Stimulated activated CD4-positive, alpha-beta T cell treated with anti-CD3 and anti-CD28 coated beads, Interleukin-1b, Interleukin-23, amount 100 ng/mL, for 48 hours (primary cell): ENCODE measurements at regions not wholly inside any gene's neighbourhood (a gene's known extent, or its start where the extent isn't known, plus 50 kb on each side); places are given as distances from the start of the nearest gene placed in this dataset.

ENCODE experiments used
- DNase-seq: peaks from one replicate; pipeline ENCODE4 v3.0.0-alpha.2; 2020

DNA sequence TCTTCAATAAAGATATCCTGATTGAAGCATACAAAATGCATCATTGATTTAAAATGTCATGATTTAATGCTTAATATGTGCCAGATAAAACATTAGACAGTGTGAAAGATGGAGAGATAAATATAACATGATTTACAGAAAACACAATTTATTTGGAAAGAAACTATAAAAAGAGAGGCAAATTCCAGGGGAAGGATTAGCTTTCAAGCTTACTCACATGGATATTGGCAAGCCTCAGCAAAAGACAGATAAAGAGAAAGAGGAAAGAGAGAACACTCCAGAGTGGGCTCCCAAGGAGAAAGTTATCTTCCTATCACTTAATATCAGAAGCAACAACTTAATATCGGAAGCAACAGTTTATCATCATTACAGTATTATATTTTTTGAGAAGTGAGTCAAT, 1036.5 kb downstream of the SQOR start:
- DNase-seq: no peak

DNA sequence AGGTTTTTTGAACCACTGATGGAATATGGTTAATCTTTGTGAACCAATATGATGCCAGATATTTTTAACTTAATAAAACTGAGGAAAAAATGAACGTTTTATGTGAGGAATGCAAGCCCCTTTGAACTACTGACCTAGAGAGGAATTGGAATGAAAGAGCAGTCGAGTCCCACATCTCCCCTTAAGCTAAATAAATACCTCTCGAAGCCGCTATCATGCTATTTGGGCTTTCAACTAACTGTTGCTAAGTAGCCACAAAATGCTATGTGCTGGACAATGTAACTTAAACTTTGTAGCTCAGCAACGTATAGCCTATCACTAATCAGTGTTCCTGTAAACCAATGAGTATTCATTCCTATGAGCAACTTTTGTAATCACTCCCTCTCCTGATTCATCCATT, 1037.2 kb downstream of the SQOR start:
- DNase-seq: no peak

DNA sequence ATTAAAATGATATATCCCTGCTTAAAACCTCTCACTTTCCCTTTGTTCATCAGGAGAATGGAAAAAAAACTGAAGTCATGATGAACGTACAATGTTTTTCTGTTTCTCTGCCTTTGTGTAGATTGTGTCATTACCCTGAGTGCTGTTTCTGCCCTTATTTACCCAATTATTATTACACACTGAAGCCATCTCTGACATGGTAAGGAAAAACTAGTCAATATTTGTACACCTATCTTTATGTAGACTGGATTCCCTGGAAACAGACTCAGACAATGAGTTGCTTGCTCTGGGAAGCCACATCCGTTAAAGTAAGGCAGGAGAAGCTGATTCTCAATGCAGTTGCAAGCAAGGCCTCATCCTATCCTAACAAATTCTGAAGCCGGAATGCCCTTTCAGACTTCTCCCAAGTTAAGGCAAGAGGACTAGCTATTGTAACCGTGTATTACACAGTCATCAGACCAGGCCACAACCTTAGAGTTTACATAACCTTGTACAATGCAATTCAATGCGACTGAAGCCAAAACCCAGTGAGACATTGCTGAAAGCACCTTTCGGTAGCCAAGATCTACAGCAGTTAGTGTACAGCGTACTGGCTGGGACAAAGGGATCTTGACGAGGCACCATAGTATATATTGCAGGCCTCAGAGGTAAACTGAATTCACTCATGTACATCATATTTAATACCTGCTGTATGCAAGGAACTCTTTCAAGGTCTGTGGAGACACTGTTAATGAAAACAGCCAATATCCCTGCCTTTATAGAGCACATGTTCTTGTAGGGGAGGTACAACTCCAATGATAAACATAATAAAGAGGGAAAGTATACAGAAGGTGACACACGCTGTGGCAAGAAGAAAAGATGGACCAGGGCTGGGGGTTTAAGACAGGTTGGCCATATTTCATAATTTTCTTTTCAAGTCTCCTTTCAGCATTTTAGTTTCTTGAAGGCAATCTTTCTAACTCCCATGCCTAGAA, 1040.8 kb upstream of the SEMA6D start:
- DNase-seq: no peak

DNA sequence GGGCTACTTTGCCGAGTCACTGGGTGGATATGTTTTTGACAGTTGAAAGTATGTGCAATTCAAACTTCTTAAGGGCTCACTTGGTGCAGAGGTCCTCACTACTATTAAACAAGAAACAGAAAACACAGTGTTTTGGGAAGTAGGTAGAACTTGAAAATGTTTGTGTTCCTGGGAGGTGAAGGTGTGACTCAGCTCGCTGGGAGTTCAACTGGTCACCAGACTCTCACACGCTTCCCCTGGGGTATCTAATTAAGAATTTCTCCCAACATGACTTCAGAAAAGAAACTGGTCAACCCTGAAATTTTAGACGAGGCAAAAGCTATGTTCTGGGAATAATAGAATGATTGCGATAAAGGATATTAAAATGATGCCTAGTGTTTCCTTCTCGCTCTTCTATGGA, 1039.8 kb upstream of the SEMA6D start:
- DNase-seq: no peak

DNA sequence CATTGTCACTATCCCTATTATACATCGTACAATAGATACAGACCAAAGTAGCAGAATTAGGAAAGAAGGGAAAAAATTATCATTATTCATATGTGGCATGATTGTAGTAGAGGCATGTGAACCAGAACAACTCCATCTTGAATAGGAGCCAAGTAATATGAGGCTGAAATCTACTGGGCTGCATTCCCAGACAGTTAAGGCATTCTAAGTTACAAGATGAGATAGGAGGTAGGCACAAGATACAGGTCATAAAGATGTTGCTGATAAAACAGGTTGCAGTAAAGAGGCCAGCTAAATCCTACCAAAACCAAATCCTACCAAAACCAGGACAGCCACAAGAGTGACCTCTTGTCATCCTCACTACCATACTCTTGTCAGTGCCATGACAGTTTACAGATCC, 1035.4 kb upstream of the SEMA6D start:
- no peak for DNase-seq

DNA sequence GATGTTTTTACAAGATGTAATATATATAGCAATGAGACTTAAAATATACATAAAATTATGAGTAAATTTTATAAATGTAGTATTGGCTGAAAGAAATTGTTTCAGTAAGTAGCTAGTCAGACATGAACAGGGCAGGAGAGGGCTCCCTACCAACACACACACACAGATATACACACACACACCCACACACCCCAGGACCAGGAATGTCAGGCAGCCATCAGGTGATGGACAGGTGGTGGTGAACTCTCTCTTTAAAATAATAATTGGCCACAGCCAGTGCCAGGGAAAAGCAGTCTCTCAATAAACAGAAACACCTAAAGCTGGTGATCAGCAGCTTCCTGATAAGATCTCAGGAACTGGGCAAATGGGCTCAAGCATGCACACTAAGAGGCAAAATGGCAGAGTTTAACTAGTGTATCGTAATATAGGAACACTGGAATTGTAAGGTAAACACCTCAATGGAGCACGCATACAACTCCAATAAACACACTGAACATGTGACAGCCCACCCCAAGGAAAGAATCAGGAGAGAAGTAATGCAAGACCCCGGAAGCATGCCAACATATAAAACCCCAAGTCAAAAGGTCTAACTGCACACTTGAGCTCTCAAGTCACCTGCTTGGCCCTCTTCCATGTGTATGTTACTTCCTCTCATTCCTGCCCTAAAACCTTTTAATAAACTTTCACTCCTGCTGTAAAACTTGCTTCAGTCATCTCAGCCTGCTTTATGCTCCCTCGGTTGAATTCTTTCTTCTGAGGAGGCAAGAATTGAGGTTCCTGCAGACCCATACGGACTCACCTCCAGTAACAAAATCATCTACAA, 1034.1 kb upstream of the SEMA6D start:
- DNase-seq: no peak

DNA sequence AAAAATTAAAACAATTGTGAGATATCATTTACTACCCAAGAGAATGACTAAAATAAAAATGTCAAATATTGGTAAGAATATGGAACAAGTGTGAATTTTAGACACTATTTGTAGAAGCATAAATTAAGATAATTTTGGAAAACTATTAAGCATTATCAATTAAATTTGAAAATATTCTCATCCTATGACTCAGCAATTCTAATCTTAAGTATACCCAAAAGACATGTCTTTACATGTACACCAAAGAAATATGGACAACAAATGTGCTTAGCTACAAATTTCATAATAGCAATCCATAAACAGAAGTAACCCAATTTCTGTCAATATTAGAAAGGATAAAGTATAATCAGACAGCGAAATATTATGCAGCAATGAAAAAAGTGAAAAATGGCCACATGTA, 1032.2 kb upstream of the SEMA6D start:
- DNase-seq: no peak

DNA sequence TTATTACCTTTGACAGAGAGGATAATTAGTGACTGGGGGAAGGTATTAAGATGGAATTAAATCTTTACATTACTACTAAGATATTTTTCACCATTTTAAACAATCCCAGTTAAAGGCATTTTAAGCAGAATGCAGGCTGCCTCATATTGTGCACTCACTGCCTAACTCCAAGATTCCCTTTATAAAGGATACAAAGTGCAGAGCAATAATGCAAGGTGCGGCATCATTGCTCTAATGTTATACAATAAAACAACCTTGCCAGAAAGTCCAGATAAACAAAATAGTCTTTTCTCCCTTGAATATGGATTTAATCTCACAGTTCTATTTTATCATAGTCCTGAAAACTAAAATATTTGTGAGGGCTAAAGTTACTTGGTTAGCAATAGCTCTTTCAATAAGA, 1031.6 kb upstream of the SEMA6D start:
- no peak for DNase-seq

DNA sequence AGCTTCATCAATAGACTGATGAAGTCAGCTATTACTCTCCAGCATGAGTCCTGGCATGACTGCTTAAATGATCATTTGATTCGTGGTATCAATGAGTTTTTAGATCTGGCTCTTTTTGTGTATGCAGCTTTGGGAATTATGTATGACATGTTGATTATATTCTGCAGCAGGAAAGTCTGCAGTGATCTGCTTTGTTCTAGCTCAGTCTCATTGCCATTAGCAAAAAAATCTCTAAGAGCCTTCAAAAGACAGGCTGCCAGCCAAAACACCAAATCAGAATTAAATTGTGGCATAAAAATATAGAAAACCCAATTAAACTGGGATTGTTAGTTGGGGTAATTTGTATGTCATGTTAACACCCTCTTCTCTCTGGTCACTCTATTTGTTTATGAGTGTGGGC, 1021.0 kb upstream of the SEMA6D start:
- DNase-seq: no peak

DNA sequence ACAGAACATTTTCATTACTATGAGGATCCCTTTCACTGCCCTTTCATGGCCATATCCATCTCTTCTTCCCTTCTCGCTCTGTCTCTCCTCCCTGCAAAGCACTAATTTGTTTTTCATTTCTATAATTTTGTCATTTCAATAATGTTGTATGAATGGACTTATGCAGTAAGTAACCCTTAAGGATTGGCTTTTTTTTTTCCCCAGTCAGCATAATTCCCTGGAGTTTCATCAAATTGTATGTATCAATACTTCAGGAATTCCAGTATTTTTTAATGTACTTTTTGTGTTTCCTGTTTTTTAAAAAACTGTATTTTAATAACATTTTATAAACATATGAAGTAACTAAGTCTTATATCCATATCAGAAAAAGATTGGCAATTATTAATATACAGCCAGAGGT, 1016.0 kb upstream of the SEMA6D start:
- no peak for DNase-seq

DNA sequence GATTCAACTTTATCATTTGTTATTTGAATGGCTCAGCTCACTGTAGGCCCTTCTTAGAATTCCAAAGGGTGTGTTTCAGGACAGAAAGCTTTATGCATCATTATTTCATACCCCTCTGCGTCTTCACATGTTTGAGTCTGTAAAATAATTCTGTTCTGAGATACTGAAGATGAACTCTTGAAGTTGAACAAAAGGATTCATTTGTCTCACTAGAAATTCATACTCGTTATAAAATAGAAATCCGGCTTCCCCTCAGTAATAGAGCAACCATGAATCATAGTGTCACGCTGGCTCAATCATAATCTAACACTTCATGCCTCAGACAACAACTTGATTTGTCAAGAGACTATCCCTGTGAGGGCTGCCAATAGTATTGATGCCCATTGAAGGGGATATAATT, 1015.4 kb upstream of the SEMA6D start:
- DNase-seq: no peak

DNA sequence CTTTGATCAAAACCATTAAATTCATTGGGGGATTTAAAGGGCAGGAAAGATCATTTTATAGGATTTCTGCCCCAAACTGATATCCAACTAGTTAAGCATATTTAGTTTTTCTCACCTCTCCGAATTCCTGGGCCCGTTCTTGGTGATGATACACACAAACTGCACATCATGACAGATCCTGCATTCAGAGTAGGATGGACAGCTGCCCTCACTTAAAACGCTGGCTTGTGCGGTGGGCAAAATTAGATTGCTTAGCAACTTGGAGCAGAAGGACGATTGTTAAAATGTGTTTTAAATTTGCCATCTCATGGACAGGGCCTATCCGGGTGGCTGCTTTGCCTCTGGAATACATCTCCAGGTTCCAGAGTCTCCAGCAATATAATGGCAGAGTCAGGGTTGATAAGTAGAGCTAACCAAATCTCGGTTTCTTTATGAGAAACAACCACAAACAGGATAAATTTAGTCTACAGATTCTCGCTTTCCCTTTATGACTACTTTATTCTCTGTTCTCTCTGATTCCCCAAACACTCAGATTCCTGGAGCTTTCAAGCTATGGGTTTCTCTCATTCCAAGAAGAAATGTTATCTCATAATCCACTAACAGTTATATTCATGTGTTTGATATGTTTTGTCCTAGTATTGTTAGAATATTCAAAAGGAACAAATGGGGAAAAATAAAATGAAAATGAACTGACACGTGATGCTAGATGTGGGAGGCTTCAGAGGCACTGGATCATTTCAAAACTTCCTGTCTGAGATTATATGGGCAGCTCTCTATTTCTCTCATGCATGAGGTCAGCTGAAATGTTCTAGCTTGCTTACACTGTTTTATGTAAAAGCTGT, 1014.1 kb upstream of the SEMA6D start:
- DNase-seq: no peak

DNA sequence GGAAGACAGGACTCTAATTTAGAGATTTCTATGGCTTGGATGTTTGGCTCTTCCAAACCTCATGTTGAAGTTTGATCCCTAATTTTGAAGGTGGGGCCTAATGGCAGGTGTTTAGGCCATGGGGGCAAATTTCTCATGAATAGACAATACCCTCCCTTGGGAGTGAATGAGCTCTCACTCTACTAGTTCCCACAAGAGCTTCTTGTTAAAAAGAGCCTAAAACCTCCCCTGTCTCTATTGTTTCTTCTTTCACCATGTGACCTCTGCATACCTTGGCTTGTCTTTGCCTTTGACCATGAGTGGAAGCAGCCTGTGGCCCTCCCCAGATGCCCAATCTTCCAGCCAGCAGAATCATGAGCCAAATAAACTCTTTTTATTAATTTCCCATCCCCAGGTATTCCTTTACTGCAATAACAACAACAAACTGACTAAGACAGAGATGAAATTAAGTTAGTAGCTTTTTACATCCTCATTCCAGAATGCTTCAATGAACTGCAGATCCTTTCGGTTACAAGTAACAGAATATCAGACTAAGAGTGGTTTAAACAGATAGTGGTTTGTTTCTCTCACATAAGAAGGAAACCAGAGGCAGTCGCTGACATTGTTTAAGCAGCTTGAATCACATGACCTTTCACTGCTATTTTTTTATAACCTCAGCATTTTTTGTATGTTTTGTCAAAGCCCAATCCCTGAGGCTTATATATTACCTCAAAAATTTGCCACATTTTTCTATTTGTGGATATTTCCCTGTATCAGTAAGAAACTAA, 1013.3 kb upstream of the SEMA6D start:
- no peak for DNase-seq

DNA sequence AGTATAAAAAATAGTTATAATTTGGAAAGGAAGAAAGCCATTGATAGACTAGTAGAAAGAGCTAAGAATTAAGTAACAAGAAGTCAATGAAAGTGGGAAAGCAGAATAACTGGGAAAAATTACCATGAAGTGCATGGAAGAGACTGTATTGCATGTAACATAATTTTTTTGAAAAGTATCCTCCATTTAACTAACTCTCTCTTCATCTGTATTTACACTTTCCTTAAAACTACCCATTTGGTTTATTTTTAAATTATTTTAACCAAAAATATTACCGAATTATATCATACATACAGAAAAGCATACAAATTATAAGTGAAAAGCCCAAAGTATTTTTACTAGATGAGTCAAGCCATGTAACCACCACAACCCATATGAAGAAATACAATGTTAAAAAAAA, 1009.9 kb upstream of the SEMA6D start:
- no peak for DNase-seq

DNA sequence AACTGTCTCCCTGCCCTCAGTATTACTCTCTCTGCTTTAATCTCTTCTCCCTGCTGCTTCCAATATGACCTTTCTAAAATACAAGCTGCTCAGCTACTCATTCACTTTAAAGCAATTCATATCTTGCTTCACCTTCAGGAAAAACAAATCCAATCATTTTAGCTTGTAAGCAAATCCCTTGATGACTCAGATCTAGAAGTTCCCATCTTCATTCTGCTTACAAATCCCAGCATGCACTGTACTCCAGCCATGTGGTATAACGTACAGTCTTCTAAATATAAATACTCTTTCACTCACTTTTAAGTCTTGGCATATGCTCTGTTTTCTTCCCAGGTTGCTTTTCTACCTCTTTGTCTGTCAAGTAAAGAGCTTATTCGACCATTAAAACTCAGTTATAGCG, 1009.1 kb upstream of the SEMA6D start:
- DNase-seq: no peak

DNA sequence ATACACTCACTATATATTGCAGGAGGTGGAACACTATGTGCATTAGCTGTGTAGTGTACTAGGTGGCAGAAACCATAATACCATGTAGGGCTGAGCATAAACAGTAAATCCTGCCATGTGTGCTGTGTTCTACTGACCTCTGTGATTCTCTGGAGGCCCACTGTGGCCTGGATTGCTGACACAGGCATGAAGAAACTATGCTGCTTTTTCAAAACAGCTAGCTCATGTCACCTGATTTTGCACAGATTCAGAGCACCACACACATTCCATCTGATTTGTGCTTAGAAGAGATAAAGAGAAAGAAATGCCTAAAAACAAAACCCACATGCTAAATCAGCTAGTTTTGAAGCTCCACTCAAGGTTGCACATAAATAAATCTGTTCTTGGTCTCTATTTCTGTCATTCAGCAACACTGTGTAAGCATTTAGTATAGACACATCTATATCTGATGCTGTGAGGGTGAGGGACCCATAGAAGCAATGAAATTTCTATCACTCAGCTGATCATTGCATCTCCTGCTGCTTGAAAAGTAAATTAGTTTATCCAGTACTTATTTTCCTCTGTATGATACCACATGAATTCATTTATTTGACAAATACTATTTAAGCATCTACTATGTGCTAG, 1007.7 kb upstream of the SEMA6D start:
- no peak for DNase-seq

DNA sequence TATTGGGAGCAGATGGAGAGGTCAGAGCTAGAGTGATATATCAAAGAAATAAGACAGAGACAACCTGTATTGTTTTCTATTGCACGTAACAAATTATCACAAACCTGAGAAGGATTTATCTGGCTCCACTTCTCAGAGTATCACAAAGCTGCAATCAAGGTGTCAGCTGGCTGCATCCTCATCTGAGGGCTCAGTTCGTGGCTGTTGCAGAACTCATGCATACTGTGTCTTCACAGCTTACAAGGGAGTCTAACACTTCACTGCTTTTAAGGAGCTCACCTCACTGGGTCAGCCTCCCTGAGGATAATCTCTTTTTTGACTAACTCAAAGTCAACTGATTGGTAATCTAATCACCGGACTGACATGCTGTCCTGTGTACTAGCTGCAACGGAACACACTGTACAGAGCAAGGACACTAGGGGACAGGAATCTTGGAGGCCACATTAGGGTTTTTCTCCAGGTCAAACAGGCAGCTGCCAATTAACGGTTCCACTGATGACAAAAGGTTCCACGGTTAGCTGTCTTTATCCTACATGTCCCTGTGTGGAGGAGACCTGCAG, 1006.8 kb upstream of the SEMA6D start:
- DNase-seq: no peak

DNA sequence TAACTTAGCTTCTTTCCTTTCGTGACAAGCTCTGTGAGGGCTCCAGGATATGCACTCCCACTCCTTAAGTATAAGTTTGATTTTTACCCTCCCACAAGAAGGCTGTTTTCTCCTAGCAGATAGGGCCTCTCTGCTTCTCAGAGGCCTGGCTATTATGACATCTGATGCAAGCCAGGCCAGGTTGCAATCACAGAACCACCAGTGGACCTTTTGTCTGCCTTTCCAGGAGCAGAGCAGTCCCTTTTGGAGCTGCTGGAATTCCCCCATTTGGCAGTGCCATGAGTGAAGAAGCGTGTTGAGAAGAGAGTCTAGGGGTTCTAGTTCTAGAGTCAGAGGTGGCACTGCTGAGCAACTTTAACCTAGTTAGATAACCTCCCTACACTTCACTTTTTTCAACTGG, 1004.3 kb upstream of the SEMA6D start:
- no peak for DNase-seq

DNA sequence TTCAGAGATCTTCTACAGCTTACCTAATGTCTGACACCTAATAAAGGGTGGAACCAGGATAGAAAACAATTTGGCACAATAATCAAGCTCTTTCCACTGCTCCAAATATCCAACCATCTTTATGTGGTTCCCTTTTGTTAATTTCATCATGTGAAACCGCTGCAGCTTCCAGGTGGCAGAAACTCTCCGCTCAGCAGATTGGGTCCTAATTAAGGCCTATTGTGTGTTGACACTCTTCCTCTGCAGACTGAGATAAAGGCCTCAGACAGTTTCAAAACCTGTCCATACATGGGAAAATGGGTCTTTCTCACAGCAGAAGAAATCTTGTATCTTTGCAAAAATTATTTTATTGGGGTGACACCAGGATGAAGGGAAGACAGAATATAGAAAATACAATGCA, 1002.4 kb upstream of the SEMA6D start:
- DNase-seq: no peak

DNA sequence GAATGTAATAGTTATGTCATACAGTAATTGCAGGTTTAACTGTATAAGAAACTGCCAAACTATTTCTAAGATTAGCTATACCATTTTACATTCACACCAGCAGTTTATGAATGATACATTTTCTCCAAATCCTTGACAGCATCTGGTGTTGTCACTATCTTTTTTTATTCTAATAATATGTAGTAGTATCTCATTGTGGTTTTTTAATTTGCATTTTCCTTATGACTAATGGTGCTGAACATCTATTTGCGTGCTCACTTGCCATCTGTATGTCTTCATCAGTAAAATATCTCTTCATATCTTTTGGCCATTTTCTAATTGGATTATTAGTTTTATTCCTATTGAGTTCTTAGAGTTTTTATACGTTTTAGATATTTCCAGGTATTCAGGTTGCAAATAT, 994.0 kb upstream of the SEMA6D start:
- DNase-seq: no peak

DNA sequence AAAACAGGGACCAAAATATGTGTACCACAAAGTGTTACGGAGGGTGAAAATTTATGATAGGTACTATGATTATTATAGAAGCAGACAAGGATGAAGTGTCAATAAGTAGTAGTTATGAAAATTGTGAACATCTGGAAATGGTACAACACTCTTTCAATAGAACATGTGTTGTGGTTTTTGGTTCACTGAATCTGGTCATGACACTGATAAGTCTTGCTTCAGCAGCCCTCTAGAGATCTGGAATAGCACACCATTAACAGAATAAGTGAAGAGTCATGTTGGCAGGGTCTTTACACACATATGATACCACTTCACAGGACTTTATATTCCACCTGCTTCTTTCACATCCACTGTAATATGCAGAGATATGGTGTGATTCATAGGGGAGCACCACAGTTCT, 985.2 kb upstream of the SEMA6D start:
- no peak for DNase-seq

DNA sequence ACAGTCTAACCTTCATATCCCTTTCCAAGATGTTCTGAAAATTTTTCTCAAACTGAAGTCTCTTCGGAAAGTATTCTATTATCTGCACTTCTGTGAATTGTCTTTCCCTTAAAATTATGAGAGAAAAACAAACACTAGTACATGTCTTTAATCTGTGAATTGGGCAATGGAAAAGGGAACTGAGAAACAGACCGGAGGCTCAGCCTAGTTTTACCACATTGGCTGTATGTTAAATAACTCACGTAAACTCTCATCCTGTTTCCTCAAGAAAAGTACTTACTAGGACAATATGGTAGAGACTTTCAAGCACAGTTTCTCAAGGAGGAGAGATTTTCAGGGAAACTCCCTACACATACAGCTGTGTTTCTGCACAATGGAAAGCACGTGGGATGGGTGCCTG, 982.2 kb upstream of the SEMA6D start:
- no peak for DNase-seq
